MCF 10A (cell line): ENCODE measurements at regions not wholly inside any gene's neighbourhood (a gene's known extent, or its start where the extent isn't known, plus 50 kb on each side); places are given as distances from the start of the nearest gene placed in this dataset.

Source experiments
- BruUV-seq: library from RNA; stranded (reverse); fragments of 400-500 nt; replicated peaks from 2 replicates; lab custom pipeline; 2021; lab: Mats Ljungman, UMichigan
- CTCF ChIA-PET: fragments of 300-600 bp; sonication (Branson Sonifier 250); formaldehyde crosslinking; extraction: SDS; loops from one replicate; lab custom pipeline; 2021; ENCODE audit warnings: antibody characterized with exemption, inconsistent platforms; lab: Yijun Ruan, JAX
- POLR2A ChIA-PET: fragments of 300-600, 350-650 bp; sonication (Branson Sonifier 250); formaldehyde crosslinking; extraction: SDS; loops from one replicate; lab custom pipeline; 2020; ENCODE audit warnings: antibody characterized with exemption, inconsistent platforms; lab: Yijun Ruan, JAX
- DNase-seq: peaks from one replicate; pipeline ENCODE4 v3.0.0-alpha.2; 2018; ENCODE audit not compliant: unreplicated experiment
- H3K27ac Mint-ChIP-seq: one replicate; pipeline ENCODE4 v1.8.0; 2022; ENCODE audit warnings: mild to moderate bottlenecking, low read depth, mixed read lengths; ENCODE audit not compliant: unreplicated experiment
- H3K27me3 Mint-ChIP-seq: one replicate; pipeline ENCODE4 v1.8.0; 2022; ENCODE audit warnings: mixed read lengths; ENCODE audit not compliant: insufficient read depth, unreplicated experiment
- H3K36me3 Mint-ChIP-seq: one replicate; pipeline ENCODE4 v1.8.0; 2022; ENCODE audit warnings: mild to moderate bottlenecking, moderate library complexity, mixed read lengths; ENCODE audit not compliant: insufficient read depth, unreplicated experiment
- H3K4me1 Mint-ChIP-seq: one replicate; pipeline ENCODE4 v1.8.0; 2022; ENCODE audit warnings: mixed read lengths; ENCODE audit not compliant: insufficient read depth, unreplicated experiment
- H3K4me3 Mint-ChIP-seq: one replicate; pipeline ENCODE4 v1.8.0; 2022; ENCODE audit warnings: mild to moderate bottlenecking, moderate library complexity, mixed read lengths; ENCODE audit not compliant: unreplicated experiment
- H3K9me3 Mint-ChIP-seq: one replicate; pipeline ENCODE4 v1.8.0; 2022; ENCODE audit warnings: mixed read lengths; ENCODE audit not compliant: unreplicated experiment
- CTCF ChIP-seq: fragments of 200-600 bp; IDR thresholded peaks from one replicate; pipeline ENCODE4 v1.8.0; 2022; ENCODE audit warnings: antibody characterized with exemption, mild to moderate bottlenecking; ENCODE audit not compliant: unreplicated experiment
- intact Hi-C: fragments of 100-400 bp; cut with micrococcal nuclease; formaldehyde crosslinking; loops from 2 replicates; pipeline ENCODE4 v1.14.1; 2022

- DNase-seq, result peak; percentile 95
- H3K27ac Mint-ChIP-seq, result peak overlapping the region; percentile 52
- BruUV-seq, result no TSS peak
- no peaks in the 10 kb centered on the region for H3K27me3 Mint-ChIP-seq
- no peak for TF ChIP-seq CTCF
- intact Hi-C loops, result no loop called here
- H3K4me1 Mint-ChIP-seq, result peaks cover 12% of the 10 kb centered on the region
- H3K36me3 Mint-ChIP-seq, result no peaks in the 10 kb centered on the region
- POLR2A ChIA-PET, result interaction anchor here (0.6 to 2.1 kb wide), 5 partner anchors 33 to 136 kb away, joined by 3 to 8 read pairs (median 3); no protein-coding TSS in a partner anchor
- H3K9me3 Mint-ChIP-seq, result peaks cover 8% of the 10 kb centered on the region
- no peak overlapping the region for H3K4me3 Mint-ChIP-seq
- CTCF ChIA-PET, result interaction anchor here (0.6 to 0.8 kb wide), 3 partner anchors 20 to 85 kb away, joined by 3 to 4 read pairs (median 3); no protein-coding TSS in a partner anchor
Measured at GRCh38 chr10:110446954-110447608, 50.6 kb upstream of the DUSP5 start.

- POLR2A ChIA-PET, result interaction anchor here (0.7 to 2.1 kb wide), 5 partner anchors 40 to 92 kb away, joined by 3 to 8 read pairs (median 4); no protein-coding TSS in a partner anchor
- Mint-ChIP-seq H3K9me3 (peaks cover 8% of the 10 kb centered on the region), H3K36me3 (no peaks in the 10 kb centered on the region), H3K27me3 (no peaks in the 10 kb centered on the region), H3K27ac (peak overlapping the region; percentile 52), H3K4me1 (peaks cover 12% of the 10 kb centered on the region), H3K4me3 (no peak overlapping the region)
- CTCF ChIA-PET, result interaction anchor here (0.8 kb wide), 1 partner anchor 21 kb away, joined by 3 read pairs; no protein-coding TSS in a partner anchor
- intact Hi-C loops, result no loop called here
- DNase-seq, result no peak
- BruUV-seq, result TSS peak; percentile 65
- TF ChIP-seq CTCF, result no peak
Measured at GRCh38 chr10:110447886-110448285, 49.8 kb upstream of the DUSP5 start.
